ENCODE measurements at regions not wholly inside any gene's neighbourhood (a gene's known extent, or its start where the extent isn't known, plus 50 kb on each side); places are given as distances from the start of the nearest gene placed in this dataset.

DNA sequence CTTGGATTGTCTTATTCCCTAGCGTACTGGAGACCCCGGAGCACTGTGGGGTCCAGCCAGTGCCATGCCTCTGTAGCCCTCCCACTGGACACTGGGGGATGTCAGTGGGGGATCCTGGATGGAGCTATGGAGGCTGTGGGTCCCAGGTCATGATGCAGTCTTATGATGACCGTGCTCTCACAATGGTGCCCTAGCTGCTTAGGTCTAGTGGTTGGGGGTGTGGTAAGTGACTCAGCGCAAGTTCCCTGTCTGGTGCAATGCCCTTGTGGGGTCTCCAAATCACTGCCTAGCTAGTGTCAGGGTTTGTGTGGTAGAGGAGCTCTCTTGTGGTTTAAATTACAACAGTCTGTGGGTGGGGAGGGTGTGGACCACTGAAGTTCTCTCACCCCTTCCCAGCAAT, 135.4 kb downstream of the CDC5L start:
- Histone ChIP-seq H3K4me1 (ENCODE audit: control insufficient read depth, insufficient read depth, low read length) (no peaks in the 10 kb centered on the region), H3K9me3 (ENCODE audit: control insufficient read depth, insufficient read depth, low read length) (no peaks in the 10 kb centered on the region), H3K36me3 (ENCODE audit: control insufficient read depth, insufficient read depth, low read length) (no peaks in the 10 kb centered on the region), H3K27ac (ENCODE audit: low read length) (no peak overlapping the region), H3K27me3 (ENCODE audit: control insufficient read depth, insufficient read depth, low read length) (no peaks in the 10 kb centered on the region), H3K4me3 (ENCODE audit: low read length) (no peak overlapping the region)
- no peak for DNase-seq (ENCODE audit: low read depth, low spot score)
- no CpG with 5 or more reads among the region's 4 CpGs for WGBS (ENCODE audit: insufficient coverage, insufficient read length)

DNA sequence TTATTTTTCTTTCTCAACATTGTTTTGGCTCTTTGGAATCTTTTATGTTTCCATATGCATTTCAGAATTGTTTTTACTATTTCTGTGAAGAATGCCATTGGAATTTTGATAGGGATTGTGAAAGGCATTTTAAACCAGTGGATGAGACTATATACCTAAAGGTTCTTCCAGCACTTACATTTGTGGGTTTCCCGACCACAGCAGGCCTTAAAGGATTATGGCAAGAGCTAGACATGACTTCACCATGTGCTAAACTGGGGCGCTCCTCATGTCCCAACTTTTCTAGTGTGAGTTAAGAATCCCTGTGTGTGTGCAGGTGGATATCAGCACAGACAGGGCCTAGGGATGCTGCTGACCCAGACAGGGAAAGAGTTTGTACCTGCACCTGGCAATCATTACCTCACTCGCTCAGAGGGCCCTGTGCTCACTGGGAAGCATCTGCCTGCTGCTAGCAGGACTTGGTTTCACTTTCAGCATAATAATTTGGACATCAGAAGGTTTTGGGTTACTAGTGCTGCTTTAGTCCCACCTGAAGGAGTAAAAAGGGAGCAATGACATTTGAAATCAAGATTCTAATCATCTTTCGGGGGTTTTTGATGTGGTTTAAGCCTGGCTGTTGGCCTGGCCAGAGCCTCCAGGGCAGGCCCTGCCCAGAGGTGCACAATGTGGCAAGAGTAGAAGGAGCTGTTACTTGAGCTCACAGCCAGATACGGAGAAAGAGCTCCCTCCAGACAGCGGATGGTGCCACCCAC, 137.1 kb downstream of the CDC5L start:
- WGBS (ENCODE audit: insufficient coverage, insufficient read length): no CpG with 5 or more reads among the region's 6 CpGs

DNA sequence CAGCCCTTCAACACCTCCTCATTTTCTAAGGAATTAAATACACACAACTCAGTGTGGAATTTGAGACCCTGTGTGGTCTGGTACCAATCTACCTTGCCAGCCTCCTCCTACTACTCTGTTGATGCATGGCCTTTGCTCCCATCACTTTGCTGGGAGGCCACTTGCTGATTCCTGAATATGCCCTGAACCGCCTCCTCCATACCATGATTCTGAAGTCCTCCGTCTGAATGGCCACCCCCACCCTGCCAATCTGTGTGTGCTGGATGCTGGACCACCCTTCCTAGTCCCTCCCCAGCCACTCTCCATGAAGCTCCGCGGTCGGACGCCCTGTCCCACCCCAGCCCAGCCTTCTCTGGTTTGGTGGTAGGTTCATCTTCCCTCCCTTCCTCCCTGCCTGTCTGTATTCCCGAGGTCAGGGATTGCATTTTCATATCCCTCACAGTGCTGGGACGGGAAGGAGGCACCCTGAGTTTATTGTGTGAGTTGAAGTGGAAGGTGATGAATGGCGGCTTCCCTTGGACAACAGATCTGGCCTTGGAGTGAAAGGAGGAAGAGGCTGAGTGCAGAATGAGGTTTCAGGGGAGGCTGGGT, 138.3 kb downstream of the CDC5L start:
- no CpG with 5 or more reads among the region's 9 CpGs for WGBS (ENCODE audit: insufficient coverage, insufficient read length)
- no peaks in the 10 kb centered on the region for H3K36me3 ChIP-seq (ENCODE audit: control insufficient read depth, insufficient read depth, low read length)
- H3K9me3 ChIP-seq (ENCODE audit: control insufficient read depth, insufficient read depth, low read length): no peaks in the 10 kb centered on the region
- H3K4me1 ChIP-seq (ENCODE audit: control insufficient read depth, insufficient read depth, low read length): no peaks in the 10 kb centered on the region; the same call in 1 of the 2 replicates
- no peak overlapping the region for H3K27ac ChIP-seq (ENCODE audit: low read length)
- H3K4me3 ChIP-seq (ENCODE audit: low read length): no peak overlapping the region
- no peak for DNase-seq (ENCODE audit: low read depth, low spot score)
- H3K27me3 ChIP-seq (ENCODE audit: control insufficient read depth, insufficient read depth, low read length): no peaks in the 10 kb centered on the region

More for the DNA sequence above, 137.1 kb downstream of the CDC5L start:
- H3K27me3 ChIP-seq (ENCODE audit: control insufficient read depth, insufficient read depth, low read length): no peaks in the 10 kb centered on the region
- no peaks in the 10 kb centered on the region; the same call in 1 of the 2 replicates for H3K4me1 ChIP-seq (ENCODE audit: control insufficient read depth, insufficient read depth, low read length)
- H3K4me3 ChIP-seq (ENCODE audit: low read length): no peak overlapping the region
- DNase-seq (ENCODE audit: low read depth, low spot score): no peak
- H3K9me3 ChIP-seq (ENCODE audit: control insufficient read depth, insufficient read depth, low read length): no peaks in the 10 kb centered on the region
- no peak overlapping the region for H3K27ac ChIP-seq (ENCODE audit: low read length)
- no peaks in the 10 kb centered on the region for H3K36me3 ChIP-seq (ENCODE audit: control insufficient read depth, insufficient read depth, low read length)

DNA sequence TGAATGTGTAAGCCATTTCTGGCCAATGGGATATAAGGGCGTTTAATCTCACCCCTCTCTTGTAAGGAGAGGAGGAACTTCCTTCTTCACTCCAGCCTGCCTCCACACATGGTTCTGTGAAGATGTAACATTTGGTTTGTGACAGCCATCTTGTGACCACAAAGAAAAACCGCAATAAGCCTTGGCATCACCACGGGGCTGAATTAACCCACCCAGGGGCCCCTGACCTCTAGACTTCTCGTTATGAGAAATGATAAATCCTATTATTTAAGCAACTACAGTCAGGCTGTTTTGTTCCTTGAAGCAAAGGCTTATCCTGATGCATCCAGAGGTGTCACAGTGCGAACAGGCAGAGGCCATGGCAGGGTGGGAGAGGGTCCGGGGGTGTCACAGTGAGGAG, 139.7 kb downstream of the CDC5L start:
- Histone ChIP-seq H3K4me3 (ENCODE audit: low read length) (no peak overlapping the region), H3K9me3 (ENCODE audit: control insufficient read depth, insufficient read depth, low read length) (no peaks in the 10 kb centered on the region), H3K27ac (ENCODE audit: low read length) (no peak overlapping the region), H3K36me3 (ENCODE audit: control insufficient read depth, insufficient read depth, low read length) (no peaks in the 10 kb centered on the region), H3K27me3 (ENCODE audit: control insufficient read depth, insufficient read depth, low read length) (no peaks in the 10 kb centered on the region), H3K4me1 (ENCODE audit: control insufficient read depth, insufficient read depth, low read length) (no peaks in the 10 kb centered on the region; the same call in 1 of the 2 replicates)
- WGBS (ENCODE audit: insufficient coverage, insufficient read length): no CpG with 5 or more reads among the region's 6 CpGs
- no peak for DNase-seq (ENCODE audit: low read depth, low spot score)

DNA sequence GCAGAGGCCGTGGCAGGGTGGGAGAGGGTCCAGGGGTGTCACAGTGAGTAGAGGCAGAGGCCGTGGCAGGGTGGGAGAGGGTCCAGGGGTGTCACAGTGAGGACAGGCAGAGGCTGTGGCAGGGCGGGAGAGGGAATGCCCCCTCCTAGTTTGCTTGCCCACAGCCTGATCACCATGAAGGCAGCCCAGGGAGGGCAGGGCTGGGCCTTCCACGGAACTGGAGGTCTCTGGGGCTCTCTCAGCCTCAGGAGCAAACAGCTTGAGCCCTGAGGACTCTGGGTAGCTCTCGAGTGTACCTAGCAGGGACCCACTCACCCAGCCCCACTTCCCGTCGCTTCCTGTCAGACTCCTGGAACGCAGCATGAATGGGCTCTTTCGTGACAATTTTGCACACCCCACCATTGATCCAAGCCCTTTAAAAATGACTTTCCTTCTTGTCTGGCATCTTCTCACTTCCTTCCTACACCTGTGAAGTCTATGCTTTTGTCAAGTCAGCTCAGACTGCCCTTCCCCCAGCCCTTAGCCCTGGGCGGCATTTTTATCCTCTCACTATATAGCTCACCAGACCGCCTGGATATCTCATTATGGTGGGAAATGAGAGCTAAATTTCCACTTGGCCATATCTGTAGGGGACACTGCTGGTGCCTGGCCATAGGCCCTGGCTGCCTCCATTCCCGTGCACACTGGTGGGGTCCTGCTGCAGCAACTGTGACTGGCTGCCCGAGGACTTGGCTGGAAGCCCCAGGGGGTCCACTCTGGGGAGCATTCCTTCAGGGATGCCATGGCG, 140.3 kb downstream of the CDC5L start:
- H3K36me3 ChIP-seq (ENCODE audit: control insufficient read depth, insufficient read depth, low read length): no peaks in the 10 kb centered on the region

DNA sequence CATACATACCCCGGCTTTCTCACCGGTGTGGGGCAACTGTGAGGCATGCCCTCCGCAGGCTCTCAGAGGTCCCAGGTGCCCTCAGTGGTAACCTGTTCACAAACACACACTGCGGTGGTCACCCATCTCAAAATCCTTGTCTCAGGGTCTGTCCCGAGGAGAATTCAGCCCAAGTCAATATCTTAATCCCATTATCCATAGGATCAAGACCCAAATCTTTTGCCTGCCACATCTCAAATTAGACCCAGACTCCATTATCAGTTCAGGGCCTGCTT, 140.8 kb downstream of the CDC5L start:
- Histone ChIP-seq H3K27me3 (ENCODE audit: control insufficient read depth, insufficient read depth, low read length) (no peaks in the 10 kb centered on the region), H3K36me3 (ENCODE audit: control insufficient read depth, insufficient read depth, low read length) (no peaks in the 10 kb centered on the region), H3K4me3 (ENCODE audit: low read length) (no peak overlapping the region), H3K27ac (ENCODE audit: low read length) (no peak overlapping the region), H3K9me3 (ENCODE audit: control insufficient read depth, insufficient read depth, low read length) (no peaks in the 10 kb centered on the region), H3K4me1 (ENCODE audit: control insufficient read depth, insufficient read depth, low read length) (no peaks in the 10 kb centered on the region; the same call in 1 of the 2 replicates)
- WGBS (ENCODE audit: insufficient coverage, insufficient read length): no CpG with 5 or more reads among the region's 5 CpGs
- no peak for DNase-seq (ENCODE audit: low read depth, low spot score)

More for the DNA sequence above, 140.3 kb downstream of the CDC5L start:
- Histone ChIP-seq H3K9me3 (ENCODE audit: control insufficient read depth, insufficient read depth, low read length) (no peaks in the 10 kb centered on the region), H3K27me3 (ENCODE audit: control insufficient read depth, insufficient read depth, low read length) (no peaks in the 10 kb centered on the region), H3K4me3 (ENCODE audit: low read length) (no peak overlapping the region), H3K4me1 (ENCODE audit: control insufficient read depth, insufficient read depth, low read length) (no peaks in the 10 kb centered on the region; the same call in 1 of the 2 replicates), H3K27ac (ENCODE audit: low read length) (no peak overlapping the region)
- DNase-seq (ENCODE audit: low read depth, low spot score): no peak
- WGBS (ENCODE audit: insufficient coverage, insufficient read length): no CpG with 5 or more reads among the region's 14 CpGs

DNA sequence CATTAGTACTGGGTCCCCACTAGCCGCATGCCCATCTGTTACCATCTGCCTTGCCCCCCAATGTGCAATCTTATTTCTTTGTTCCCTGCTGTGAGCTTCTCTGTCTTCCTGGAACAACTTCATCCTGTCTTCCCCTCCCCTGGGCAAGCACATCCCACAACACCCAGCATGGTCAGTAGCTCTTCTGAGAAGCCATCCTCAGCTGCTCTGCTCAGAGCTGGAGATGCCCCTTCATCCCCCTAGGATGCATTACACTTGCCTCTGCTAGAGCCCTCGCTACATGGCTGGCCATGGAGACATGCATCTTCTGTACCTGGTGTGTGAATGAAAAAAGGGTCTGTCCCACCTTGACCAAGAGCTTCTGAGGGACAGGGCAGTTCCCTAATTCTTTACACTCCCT, 141.2 kb downstream of the CDC5L start:
- no peaks in the 10 kb centered on the region for H3K36me3 ChIP-seq (ENCODE audit: control insufficient read depth, insufficient read depth, low read length)
- WGBS (ENCODE audit: insufficient coverage, insufficient read length): no CpG with 5 or more reads among the region's 2 CpGs
- H3K9me3 ChIP-seq (ENCODE audit: control insufficient read depth, insufficient read depth, low read length): no peaks in the 10 kb centered on the region
- no peak overlapping the region for H3K4me3 ChIP-seq (ENCODE audit: low read length)
- H3K27ac ChIP-seq (ENCODE audit: low read length): no peak overlapping the region
- H3K27me3 ChIP-seq (ENCODE audit: control insufficient read depth, insufficient read depth, low read length): no peaks in the 10 kb centered on the region
- no peaks in the 10 kb centered on the region; the same call in 1 of the 2 replicates for H3K4me1 ChIP-seq (ENCODE audit: control insufficient read depth, insufficient read depth, low read length)
- no peak for DNase-seq (ENCODE audit: low read depth, low spot score)

DNA sequence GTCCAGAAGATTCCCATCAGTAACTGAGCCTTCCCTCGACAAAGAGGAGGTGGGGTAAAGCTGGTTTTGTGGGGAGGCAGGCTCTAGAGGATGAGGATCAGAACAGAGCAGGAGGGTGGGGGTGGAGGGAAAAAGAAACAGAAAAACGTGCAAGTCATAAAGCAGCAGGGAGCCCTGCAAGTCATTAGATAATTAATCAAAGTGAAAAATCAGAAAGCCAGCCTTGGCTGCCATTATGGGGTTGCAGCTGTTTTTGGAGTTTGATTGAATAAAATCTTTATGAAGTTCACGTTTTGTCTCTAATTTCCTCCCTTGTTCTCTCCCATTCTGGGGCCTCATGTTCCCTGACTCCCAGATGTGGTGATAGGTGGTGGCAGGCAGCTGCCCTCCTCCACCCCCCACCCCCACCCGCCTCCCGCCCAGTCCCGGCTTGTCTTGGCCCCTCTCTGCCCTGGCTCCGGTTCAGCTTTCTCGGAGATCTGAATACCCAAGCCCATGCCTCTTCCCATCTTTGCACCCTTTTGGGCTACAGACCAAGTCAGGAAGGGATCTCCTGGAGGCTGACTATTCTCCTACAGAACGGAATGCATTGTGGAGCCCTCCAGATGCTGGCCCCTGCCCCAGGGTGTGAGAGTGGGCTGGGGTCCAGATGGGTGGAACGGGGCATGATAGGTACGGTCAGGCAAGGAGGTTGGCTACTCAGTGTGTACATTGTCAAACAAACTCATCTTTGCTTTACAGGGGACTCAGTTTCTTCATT, 141.8 kb downstream of the CDC5L start:
- Histone ChIP-seq H3K27me3 (ENCODE audit: control insufficient read depth, insufficient read depth, low read length) (no peaks in the 10 kb centered on the region), H3K4me3 (ENCODE audit: low read length) (no peak overlapping the region), H3K9me3 (ENCODE audit: control insufficient read depth, insufficient read depth, low read length) (no peaks in the 10 kb centered on the region), H3K36me3 (ENCODE audit: control insufficient read depth, insufficient read depth, low read length) (no peaks in the 10 kb centered on the region), H3K27ac (ENCODE audit: low read length) (no peak overlapping the region), H3K4me1 (ENCODE audit: control insufficient read depth, insufficient read depth, low read length) (no peaks in the 10 kb centered on the region; the same call in 1 of the 2 replicates)
- no CpG with 5 or more reads among the region's 11 CpGs for WGBS (ENCODE audit: insufficient coverage, insufficient read length)
- no peak for DNase-seq (ENCODE audit: low read depth, low spot score)

DNA sequence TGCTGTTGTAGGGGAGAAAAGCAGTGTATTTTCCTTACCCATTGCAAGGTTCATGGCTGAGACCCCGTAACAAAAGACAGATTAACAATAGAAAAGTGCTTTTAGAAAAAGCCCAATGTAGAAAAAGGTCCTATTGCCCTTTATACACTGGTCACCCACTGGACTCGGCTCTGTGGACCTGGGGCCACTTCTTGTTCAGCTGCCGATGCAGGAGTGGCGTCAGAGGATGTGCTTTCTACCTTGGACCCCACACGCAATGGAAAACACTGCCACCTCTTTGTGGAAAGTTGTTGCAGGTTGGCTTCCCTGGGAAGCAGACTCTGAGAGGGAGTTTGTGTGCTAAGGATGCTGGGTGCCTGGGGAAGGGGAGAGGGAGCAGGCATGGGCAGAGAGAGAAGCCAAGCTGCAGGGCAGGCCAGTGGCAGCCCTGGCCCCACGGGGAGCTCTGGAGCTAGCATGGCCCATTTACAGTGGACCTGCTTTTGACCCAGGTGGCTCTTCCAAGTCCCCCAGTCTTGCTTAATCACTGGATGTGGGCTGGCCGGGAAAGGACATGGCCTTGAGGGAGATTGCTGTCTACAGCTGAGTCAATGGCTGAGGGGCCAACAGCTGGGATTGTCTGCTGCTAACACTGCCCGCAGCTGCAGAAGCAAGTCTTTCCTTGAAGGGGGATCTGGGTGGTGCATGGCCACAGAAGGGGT, 142.9 kb downstream of the CDC5L start:
- Histone ChIP-seq H3K4me3 (ENCODE audit: low read length) (no peak overlapping the region), H3K27ac (ENCODE audit: low read length) (no peak overlapping the region), H3K27me3 (ENCODE audit: control insufficient read depth, insufficient read depth, low read length) (no peaks in the 10 kb centered on the region), H3K9me3 (ENCODE audit: control insufficient read depth, insufficient read depth, low read length) (no peaks in the 10 kb centered on the region), H3K4me1 (ENCODE audit: control insufficient read depth, insufficient read depth, low read length) (peaks cover 1% of the 10 kb centered on the region; the same call in 1 of the 2 replicates), H3K36me3 (ENCODE audit: control insufficient read depth, insufficient read depth, low read length) (no peaks in the 10 kb centered on the region)
- DNase-seq (ENCODE audit: low read depth, low spot score): no peak
- no CpG with 5 or more reads among the region's 8 CpGs for WGBS (ENCODE audit: insufficient coverage, insufficient read length)

DNA sequence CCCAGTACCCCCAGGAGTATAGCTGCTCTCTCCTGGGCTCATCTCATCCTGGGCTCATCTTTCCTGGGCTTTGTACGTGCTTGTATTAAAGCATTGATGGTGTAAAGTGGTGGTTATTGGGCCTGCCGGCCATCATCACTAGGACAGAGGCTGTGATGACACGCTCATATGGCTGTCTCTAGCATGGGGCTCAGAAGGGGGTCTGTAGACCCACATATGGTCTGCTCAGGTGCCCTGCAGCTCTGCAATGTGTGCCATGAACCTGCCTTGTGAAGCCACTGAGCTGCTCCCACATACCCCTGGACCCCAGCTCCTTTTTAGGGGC, 143.4 kb downstream of the CDC5L start:
- Histone ChIP-seq H3K36me3 (ENCODE audit: control insufficient read depth, insufficient read depth, low read length) (no peaks in the 10 kb centered on the region), H3K4me3 (ENCODE audit: low read length) (no peak overlapping the region), H3K27ac (ENCODE audit: low read length) (no peak overlapping the region), H3K9me3 (ENCODE audit: control insufficient read depth, insufficient read depth, low read length) (no peaks in the 10 kb centered on the region), H3K27me3 (ENCODE audit: control insufficient read depth, insufficient read depth, low read length) (no peaks in the 10 kb centered on the region), H3K4me1 (ENCODE audit: control insufficient read depth, insufficient read depth, low read length) (peaks cover 1% of the 10 kb centered on the region; the same call in 1 of the 2 replicates)
- no peak for DNase-seq (ENCODE audit: low read depth, low spot score)
- no CpG with 5 or more reads among the region's 3 CpGs for WGBS (ENCODE audit: insufficient coverage, insufficient read length)

All from iPS DF 6.9 (cell line).